CD14-positive monocyte (primary cell): ENCODE measurements at regions not wholly inside any gene's neighbourhood (a gene's known extent, or its start where the extent isn't known, plus 50 kb on each side); places are given as distances from the start of the nearest gene placed in this dataset.

Source experiments
- DNase-seq, 3 donors: peaks; one replicate each; pipeline ENCODE4 v3.0.0-alpha.2; 2011 to 2022
- H2AFZ ChIP-seq: 2 replicates; pipeline ENCODE4 v1.6.0; 2012; ENCODE audit warnings: mild to moderate bottlenecking, low read depth, low read length, inconsistent platforms; ENCODE audit not compliant: insufficient read depth, poor library complexity, severe bottlenecking
- H3K27ac ChIP-seq, 2 donors: 1 replicate in 1 of 2; 2 replicates in 1 of 2; pipeline ENCODE4 v1.5.1; 2012 to 2013; ENCODE audit warnings: low read length in 2 of 2, control low read depth in 1 of 2, inconsistent platforms in 1 of 2, low read depth in 1 of 2, mild to moderate bottlenecking in 1 of 2
- H3K27me3 ChIP-seq, 2 donors: one replicate each; pipeline versions ENCODE4 v1.6.0 to v1.6.1; 2011 to 2013; ENCODE audit warnings: low read length in 2 of 2; ENCODE audit not compliant: control insufficient read depth in 2 of 2, insufficient read depth in 2 of 2
- H3K36me3 ChIP-seq, 2 donors: replicated peaks in 1 of 2; 1 replicate in 1 of 2; 2 replicates in 1 of 2; pipeline versions ENCODE4 v1.5.1 to v1.6.1; 2012 to 2013; ENCODE audit warnings: low read length in 2 of 2, control low read depth in 1 of 2, inconsistent platforms in 1 of 2, mild to moderate bottlenecking in 1 of 2; ENCODE audit not compliant: insufficient read depth in 2 of 2, control insufficient read depth in 1 of 2
- H3K4me1 ChIP-seq, 2 donors: 1 replicate in 1 of 2; 2 replicates in 1 of 2; pipeline versions ENCODE4 v1.5.1 to v1.6.1; 2012 to 2013; ENCODE audit warnings: low read length in 2 of 2, control low read depth in 1 of 2, inconsistent platforms in 1 of 2, mild to moderate bottlenecking in 1 of 2, moderate library complexity in 1 of 2; ENCODE audit not compliant: insufficient read depth in 2 of 2, control insufficient read depth in 1 of 2
- H3K4me2 ChIP-seq: replicated peaks from 2 replicates; pipeline ENCODE3; 2012; ENCODE audit warnings: low read length, moderate library complexity, mild to moderate bottlenecking; ENCODE audit not compliant: poor library complexity, severe bottlenecking; ENCODE audit errors: extremely low read depth
- H3K4me3 ChIP-seq, 3 experiments: fragments of 200-600 bp in 1 of 3; sonication (generic) in 1 of 3; replicated peaks in 1 of 3; 1 replicate in 2 of 3; 2 replicates in 1 of 3; pipeline ENCODE4 v1.5.1; 2011 to 2013; ENCODE audit warnings: low read length in 3 of 3, mild to moderate bottlenecking in 3 of 3, control low read depth in 2 of 3, low read depth in 2 of 3, inconsistent platforms in 1 of 3, moderate library complexity in 1 of 3
- H3K79me2 ChIP-seq: 2 replicates; pipeline ENCODE4 v1.6.0; 2012; ENCODE audit warnings: mild to moderate bottlenecking, control low read depth, inconsistent platforms, low read length, moderate library complexity; ENCODE audit not compliant: insufficient read depth
- H3K9ac ChIP-seq: 2 replicates; pipeline ENCODE4 v1.6.0; 2017; ENCODE audit warnings: low read length, mild to moderate bottlenecking; ENCODE audit not compliant: insufficient read depth, poor library complexity, severe bottlenecking
- H3K9me3 ChIP-seq, 2 donors: replicated peaks in 1 of 2; 1 replicate in 1 of 2; 2 replicates in 1 of 2; pipeline versions ENCODE4 v1.5.1 to v1.6.1; 2012 to 2013; ENCODE audit warnings: low read length in 2 of 2, control low read depth in 1 of 2; ENCODE audit not compliant: control insufficient read depth in 1 of 2, insufficient read depth in 1 of 2
- H4K20me1 ChIP-seq: 2 replicates; pipeline ENCODE4 v1.6.0; 2012; ENCODE audit warnings: mild to moderate bottlenecking, low read length, control low read depth, moderate library complexity; ENCODE audit not compliant: insufficient read depth
- H3K27ac Mint-ChIP-seq, 7 donors: one replicate each; pipeline ENCODE4 v1.8.0; 2020; ENCODE audit warnings: mild to moderate bottlenecking in 7 of 7, mixed read lengths in 7 of 7, moderate library complexity in 6 of 7, inconsistent platforms in 2 of 7
- H3K27me3 Mint-ChIP-seq, 3 donors: one replicate each; pipeline ENCODE4 v1.8.0; 2021 to 2022; ENCODE audit warnings: low read depth in 3 of 3, mild to moderate bottlenecking in 3 of 3, mixed read lengths in 3 of 3, moderate library complexity in 3 of 3, inconsistent platforms in 1 of 3
- H3K36me3 Mint-ChIP-seq, 2 donors: one replicate each; pipeline ENCODE4 v1.8.0; 2020; ENCODE audit warnings: mixed read lengths in 2 of 2, inconsistent platforms in 1 of 2, mild to moderate bottlenecking in 1 of 2
- H3K4me1 Mint-ChIP-seq: one replicate; pipeline ENCODE4 v1.8.0; 2020; ENCODE audit warnings: mild to moderate bottlenecking, mixed read lengths
- H3K4me3 Mint-ChIP-seq, 2 donors: one replicate each; pipeline ENCODE4 v1.8.0; 2020; ENCODE audit warnings: mild to moderate bottlenecking in 2 of 2, mixed read lengths in 2 of 2, moderate library complexity in 1 of 2
- H3K9me3 Mint-ChIP-seq, 7 donors: one replicate each; pipeline ENCODE4 v1.8.0; 2020 to 2022; ENCODE audit warnings: mixed read lengths in 7 of 7, mild to moderate bottlenecking in 6 of 7, moderate library complexity in 6 of 7, inconsistent platforms in 2 of 7
- WGBS: methylation state at CpG from one replicate; pipeline ENCODE4 v1.1.5; 2013; ENCODE audit warnings: missing lambda C conversion rate; ENCODE audit not compliant: insufficient coverage; 5-methylcytosine and 5-hydroxymethylcytosine counted together
- intact Hi-C, 2 donors: fragments of 100-400 bp; cut with micrococcal nuclease; formaldehyde crosslinking; loops; one replicate each; pipeline versions ENCODE4 v1.15.0 to v1.15.1; 2023
- TF ChIP-seq, protein P1 (sequence below): fragments of 200-600 bp; IDR thresholded peaks from one replicate; pipeline ENCODE4 v1.8.0; 2022; ENCODE audit warnings: antibody characterized with exemption, mild to moderate bottlenecking

DNA sequence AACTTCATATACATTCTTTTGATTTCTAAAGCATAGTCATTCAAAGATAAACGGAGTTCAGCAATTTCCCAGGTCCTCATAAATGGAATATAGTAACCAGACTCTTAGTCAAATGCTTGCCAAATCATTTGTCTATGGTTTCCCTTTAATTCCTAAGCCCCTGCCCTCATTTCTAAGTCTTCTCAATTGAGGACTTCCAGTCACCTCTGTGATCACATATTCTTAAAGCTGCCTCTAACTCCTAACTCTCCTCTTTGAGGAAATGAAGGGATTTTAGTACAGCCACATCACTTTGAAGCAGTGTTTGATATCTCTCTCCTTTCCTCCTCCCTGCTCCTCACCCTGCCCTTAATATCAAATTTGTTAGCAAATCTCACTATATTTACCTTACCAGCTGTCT, 58.7 kb downstream of the PLEKHG1 start:
- Histone ChIP-seq H3K4me3 (no peak overlapping the region), H3K4me2 (no peak overlapping the region), H3K27ac (no peak overlapping the region), H3K4me1 (no peaks in the 10 kb centered on the region), H4K20me1 (no peaks in the 10 kb centered on the region), H2AFZ (no peak overlapping the region), H3K27me3 (no peaks in the 10 kb centered on the region), H3K79me2 (no peaks in the 10 kb centered on the region), H3K9ac (no peak overlapping the region), H3K9me3 (no peaks in the 10 kb centered on the region), H3K36me3 (no peaks in the 10 kb centered on the region)
- WGBS, result 83% methylated on average over 1 of the region's 1 CpG
- H3K27me3 Mint-ChIP-seq, result peaks cover 2 to 8% (median 3%) of the 10 kb centered on the region in 3 donors
- TF ChIP-seq, protein P1, sequence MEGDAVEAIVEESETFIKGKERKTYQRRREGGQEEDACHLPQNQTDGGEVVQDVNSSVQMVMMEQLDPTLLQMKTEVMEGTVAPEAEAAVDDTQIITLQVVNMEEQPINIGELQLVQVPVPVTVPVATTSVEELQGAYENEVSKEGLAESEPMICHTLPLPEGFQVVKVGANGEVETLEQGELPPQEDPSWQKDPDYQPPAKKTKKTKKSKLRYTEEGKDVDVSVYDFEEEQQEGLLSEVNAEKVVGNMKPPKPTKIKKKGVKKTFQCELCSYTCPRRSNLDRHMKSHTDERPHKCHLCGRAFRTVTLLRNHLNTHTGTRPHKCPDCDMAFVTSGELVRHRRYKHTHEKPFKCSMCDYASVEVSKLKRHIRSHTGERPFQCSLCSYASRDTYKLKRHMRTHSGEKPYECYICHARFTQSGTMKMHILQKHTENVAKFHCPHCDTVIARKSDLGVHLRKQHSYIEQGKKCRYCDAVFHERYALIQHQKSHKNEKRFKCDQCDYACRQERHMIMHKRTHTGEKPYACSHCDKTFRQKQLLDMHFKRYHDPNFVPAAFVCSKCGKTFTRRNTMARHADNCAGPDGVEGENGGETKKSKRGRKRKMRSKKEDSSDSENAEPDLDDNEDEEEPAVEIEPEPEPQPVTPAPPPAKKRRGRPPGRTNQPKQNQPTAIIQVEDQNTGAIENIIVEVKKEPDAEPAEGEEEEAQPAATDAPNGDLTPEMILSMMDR, result no peak
- intact Hi-C loops, result no loop called here
- H3K27ac Mint-ChIP-seq, result no peak overlapping the region
- no peak for DNase-seq
- no peak overlapping the region for H3K4me3 Mint-ChIP-seq
- H3K9me3 Mint-ChIP-seq, result peaks cover 0 to 2% (median 0%) of the 10 kb centered on the region in 7 donors
- H3K4me1 Mint-ChIP-seq, result no peaks in the 10 kb centered on the region
- no peaks in the 10 kb centered on the region for H3K36me3 Mint-ChIP-seq

DNA sequence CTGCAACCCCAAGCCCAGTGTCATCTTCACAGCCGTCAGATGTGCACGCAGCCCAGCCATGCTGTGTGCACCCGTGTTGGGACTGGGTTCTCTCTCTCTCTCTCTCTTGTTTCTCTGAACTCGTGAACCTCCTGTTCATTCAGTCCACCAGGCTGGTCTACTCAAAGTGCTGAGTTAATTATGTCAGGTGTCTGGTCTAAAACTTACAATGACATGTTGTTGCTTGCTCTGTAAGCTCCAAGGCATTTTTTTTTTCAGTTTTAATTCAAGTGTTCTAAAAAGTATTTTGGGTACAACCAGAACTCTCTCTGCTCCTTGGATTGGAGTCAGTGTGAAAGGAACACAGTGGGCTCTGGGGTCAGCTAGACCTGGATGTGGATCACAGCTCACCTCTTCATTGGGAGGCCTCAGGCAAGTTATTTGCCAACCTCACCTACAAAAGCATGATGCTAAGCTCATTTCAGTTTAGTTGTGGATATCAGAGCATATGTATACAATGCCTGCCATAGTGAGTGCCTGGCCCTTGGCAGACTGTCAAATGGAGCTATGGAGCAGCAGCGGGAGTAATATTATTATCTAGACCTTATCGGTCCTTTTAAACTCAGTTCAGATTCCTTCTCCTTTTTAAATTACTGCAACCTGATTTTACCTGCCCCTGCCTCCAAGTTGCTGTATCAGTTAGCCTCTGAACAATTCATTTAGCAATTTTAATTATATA, 59.5 kb downstream of the PLEKHG1 start:
- no peaks in the 10 kb centered on the region for H3K4me1 ChIP-seq
- intact Hi-C loops, result no loop called here
- no peak overlapping the region for H2AFZ ChIP-seq
- Mint-ChIP-seq H3K36me3 (no peaks in the 10 kb centered on the region), H3K27ac (no peak overlapping the region), H3K4me1 (no peaks in the 10 kb centered on the region), H3K9me3 (peaks cover 0 to 3% (median 0%) of the 10 kb centered on the region in 7 donors), H3K27me3 (peaks cover 0 to 9% (median 2%) of the 10 kb centered on the region in 3 donors), H3K4me3 (no peak overlapping the region)
- WGBS, result 100% methylated on average over 5 of the region's 6 CpGs
- H3K79me2 ChIP-seq, result no peaks in the 10 kb centered on the region
- H3K27ac ChIP-seq, result no peak overlapping the region
- no peaks in the 10 kb centered on the region for H3K27me3 ChIP-seq
- H3K4me3 ChIP-seq, result no peak overlapping the region
- H3K9ac ChIP-seq, result no peak overlapping the region
- no peaks in the 10 kb centered on the region for H3K9me3 ChIP-seq
- DNase-seq, result no peak
- H3K4me2 ChIP-seq, result no peak overlapping the region
- TF ChIP-seq, protein P1, result no peak
- H3K36me3 ChIP-seq, result no peaks in the 10 kb centered on the region
- H4K20me1 ChIP-seq, result no peaks in the 10 kb centered on the region
